ES-I3 (cell line): ENCODE measurements at regions not wholly inside any gene's neighbourhood (a gene's known extent, or its start where the extent isn't known, plus 50 kb on each side); places are given as distances from the start of the nearest gene placed in this dataset.
"Not testable (repeated sequence)": the region's sequence is repeated elsewhere in the genome, so short reads cannot be mapped to it uniquely, and the experiment has no call there.

Source experiments
- H3K36me3 ChIP-seq: 2 replicates; pipeline ENCODE4 v1.6.1; 2013; ENCODE audit warnings: mild to moderate bottlenecking, low read length, control low read depth, moderate library complexity; ENCODE audit not compliant: insufficient read depth
- H3K4me1 ChIP-seq: 2 replicates; pipeline ENCODE4 v1.6.1; 2013; ENCODE audit warnings: mild to moderate bottlenecking, control low read depth, low read length; ENCODE audit not compliant: insufficient read depth
- H3K9ac ChIP-seq: 2 replicates; pipeline ENCODE4 v1.6.1; 2013; ENCODE audit warnings: low read depth, mild to moderate bottlenecking, low read length, moderate library complexity
- H3K9me3 ChIP-seq: 2 replicates; pipeline ENCODE4 v1.6.1; 2013; ENCODE audit warnings: mild to moderate bottlenecking, low read length, moderate library complexity; ENCODE audit not compliant: control insufficient read depth, insufficient read depth

- not testable (repeated sequence) for H3K9ac ChIP-seq, H3K4me1 ChIP-seq, H3K36me3 ChIP-seq, H3K9me3 ChIP-seq
Observed at GRCh38 chr20:30891400-30891799, 366.1 kb upstream of the DEFB115 start.

- Histone ChIP-seq H3K36me3 (no peaks in the 10 kb centered on the region), H3K9ac (no peak overlapping the region), H3K9me3 (no peaks in the 10 kb centered on the region), H3K4me1 (no peaks in the 10 kb centered on the region)
Observed at GRCh38 chr20:30892541-30893345, 364.7 kb upstream of the DEFB115 start.

- not testable (repeated sequence) for H3K9ac ChIP-seq, H3K4me1 ChIP-seq
Observed at GRCh38 chr20:30893346-30894314, 363.8 kb upstream of the DEFB115 start.

DNA sequence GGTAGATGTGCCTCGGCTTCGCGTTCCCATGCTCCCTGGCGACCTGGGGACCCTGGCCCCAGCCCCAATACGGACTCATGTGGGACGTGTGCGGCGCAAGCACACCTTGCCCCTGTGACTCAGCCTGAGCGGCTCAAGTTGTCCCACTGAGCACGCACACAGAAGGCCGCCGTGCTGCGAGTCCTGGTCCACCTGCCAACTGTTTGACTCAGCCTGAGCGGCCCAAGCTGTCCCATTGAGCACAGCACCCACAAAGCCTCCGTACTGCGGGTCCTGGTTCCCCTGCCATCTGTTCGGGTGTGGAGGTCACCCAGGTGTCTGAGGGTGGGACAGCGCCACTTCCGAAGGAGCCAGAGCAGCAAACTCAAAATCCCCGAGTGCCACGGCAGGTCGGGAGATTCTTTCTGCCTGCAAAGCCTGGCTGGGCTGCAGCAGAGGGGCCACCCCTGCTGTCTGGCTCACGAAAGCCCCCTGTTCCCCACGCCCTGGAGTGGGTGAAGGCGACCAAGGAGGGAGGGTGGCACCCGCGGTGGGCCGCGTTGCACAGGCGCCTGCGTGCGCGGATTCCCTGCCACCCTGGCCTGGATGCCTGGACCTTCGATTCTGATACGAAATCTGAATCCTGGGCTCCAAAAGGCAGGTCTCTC is 362.6 kb upstream of the DEFB115 start:
- not testable (repeated sequence) for H3K9ac ChIP-seq, H3K4me1 ChIP-seq, H3K36me3 ChIP-seq, H3K9me3 ChIP-seq

More at GRCh38 chr20:30893346-30894314, 363.8 kb upstream of the DEFB115 start:
- H3K9me3 ChIP-seq, H3K36me3 ChIP-seq: not testable (repeated sequence)

DNA sequence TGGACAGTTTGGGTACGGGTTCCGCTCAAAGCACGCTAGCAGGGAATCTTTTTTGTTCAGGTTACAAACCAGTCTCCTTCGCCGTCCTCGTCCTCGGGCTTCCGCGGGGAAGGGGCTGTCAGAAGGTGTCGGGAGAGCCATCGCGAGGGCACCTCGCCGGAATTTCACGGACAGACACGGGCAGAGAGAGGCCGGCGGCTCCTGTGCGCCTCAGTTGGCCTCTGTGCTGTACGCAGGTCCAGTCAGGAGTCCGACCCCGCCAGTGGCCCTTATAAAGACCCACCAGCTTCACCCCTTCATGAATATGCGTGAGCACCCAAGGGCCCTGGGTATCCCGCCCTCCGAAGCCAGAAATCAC is 362.1 kb upstream of the DEFB115 start:
- not testable (repeated sequence) for H3K9ac ChIP-seq, H3K4me1 ChIP-seq, H3K9me3 ChIP-seq, H3K36me3 ChIP-seq

- H3K9ac ChIP-seq, H3K36me3 ChIP-seq, H3K4me1 ChIP-seq, H3K9me3 ChIP-seq: not testable (repeated sequence)
Observed at GRCh38 chr20:30899370-30900079, 357.9 kb upstream of the DEFB115 start.

DNA sequence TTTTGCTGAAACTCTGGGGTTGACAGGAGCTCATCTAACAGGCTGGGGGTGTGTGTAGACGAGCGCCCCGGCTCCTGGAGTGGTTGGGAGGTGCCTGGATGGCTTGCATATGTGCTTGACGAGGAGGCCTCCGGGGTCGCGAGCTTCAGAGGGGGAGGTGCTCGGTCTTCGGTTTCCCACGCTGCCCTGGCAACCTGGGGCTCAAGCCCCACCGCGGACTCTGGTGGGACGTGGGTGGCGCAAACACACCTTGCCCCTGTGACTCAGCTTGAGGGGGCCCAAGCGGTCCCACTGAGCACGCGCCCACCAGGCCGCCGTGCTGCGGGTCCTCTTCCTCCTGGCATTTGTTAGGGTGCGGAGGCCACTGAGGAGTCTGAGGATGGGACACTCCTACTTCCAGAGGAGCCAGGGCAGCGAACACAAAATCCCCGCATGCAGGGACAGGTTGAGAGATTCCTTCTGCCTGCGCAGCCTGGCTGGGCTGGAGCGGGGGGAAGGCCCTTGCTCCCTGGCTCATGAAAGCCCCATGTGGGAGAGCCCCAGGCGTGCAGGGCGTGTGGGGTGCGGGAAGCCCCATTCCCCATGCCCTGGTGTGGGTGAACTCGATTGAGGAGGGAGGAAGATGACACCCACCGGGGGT is 357.3 kb upstream of the DEFB115 start:
- not testable (repeated sequence) for H3K9ac ChIP-seq, H3K4me1 ChIP-seq, H3K36me3 ChIP-seq, H3K9me3 ChIP-seq

DNA sequence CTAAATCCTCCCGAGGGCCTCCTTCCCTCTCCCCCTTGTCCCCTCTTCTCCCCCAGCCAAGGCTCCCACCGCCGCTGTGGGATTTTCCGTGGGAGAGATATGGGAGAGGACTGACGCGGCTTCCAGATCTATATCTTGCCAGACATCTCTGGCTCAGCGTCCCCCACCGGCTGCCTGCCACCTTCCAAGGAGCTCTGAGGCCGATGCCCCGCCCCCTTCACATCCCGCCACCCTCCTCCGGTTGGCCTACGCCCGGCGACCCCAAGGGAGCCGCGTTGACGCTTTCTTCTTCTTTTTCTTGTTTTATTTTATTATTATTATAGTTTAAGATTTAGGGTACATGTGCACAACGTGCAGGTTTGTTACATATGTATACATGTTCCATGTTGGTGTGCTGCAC is 352.2 kb upstream of the DEFB115 start:
- H3K4me1 ChIP-seq, H3K9ac ChIP-seq, H3K36me3 ChIP-seq, H3K9me3 ChIP-seq: not testable (repeated sequence)

GRCh38 chr20:30910937-30911725 is 346.3 kb upstream of the DEFB115 start:
- Histone ChIP-seq H3K9me3 (peaks cover 4% of the 10 kb centered on the region; the same call in 1 of the 2 replicates), H3K9ac (no peak overlapping the region), H3K4me1 (peaks cover 4% of the 10 kb centered on the region; the same call in 1 of the 2 replicates), H3K36me3 (no peaks in the 10 kb centered on the region)

GRCh38 chr20:30911832-30912660 is 345.4 kb upstream of the DEFB115 start:
- H3K9ac ChIP-seq, result peak overlapping the region; percentile 53
- H3K4me1 ChIP-seq, H3K36me3 ChIP-seq, H3K9me3 ChIP-seq: not testable (repeated sequence)

DNA sequence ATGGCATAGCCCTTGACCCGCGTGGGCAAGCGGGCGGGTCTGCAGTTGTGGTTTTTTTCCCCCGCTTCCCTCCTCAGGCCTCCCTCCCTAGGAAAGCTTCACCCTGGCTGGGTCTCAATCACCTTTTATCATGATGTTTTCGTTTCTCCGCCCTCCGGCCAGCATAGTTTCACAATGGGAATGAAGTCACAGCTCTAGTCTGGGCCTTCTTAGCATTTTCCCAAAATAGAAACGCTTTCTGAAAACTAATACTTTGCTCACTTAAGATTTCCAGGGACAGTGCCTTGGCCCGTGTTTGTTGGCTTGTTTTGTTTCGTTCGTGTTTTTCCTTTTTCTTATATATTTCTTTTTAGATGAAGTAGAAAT is 344.8 kb upstream of the DEFB115 start:
- not testable (repeated sequence) for H3K4me1 ChIP-seq, H3K36me3 ChIP-seq, H3K9me3 ChIP-seq
- H3K9ac ChIP-seq, result peak overlapping the region; percentile 53; the same call in 1 of the 2 replicates

DNA sequence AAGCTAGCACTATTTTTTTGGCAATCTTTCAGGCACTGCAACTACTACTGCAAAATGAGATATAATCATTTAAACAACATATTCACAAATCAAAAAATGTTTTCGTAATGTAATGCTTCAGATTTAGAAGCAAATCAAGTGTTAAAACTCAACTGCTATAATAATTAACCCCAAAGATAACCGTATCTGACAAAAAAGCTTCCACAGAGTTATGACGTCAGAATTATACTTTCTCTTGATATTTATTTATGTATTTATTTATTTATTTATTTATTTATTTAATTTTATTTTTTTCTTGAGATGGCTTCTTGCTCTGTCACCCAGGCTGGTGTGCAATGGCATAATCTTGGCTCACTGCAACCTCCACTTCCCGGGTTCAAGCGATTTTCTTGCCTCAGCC is 341.1 kb upstream of the DEFB115 start:
- not testable (repeated sequence) for H3K4me1 ChIP-seq, H3K9ac ChIP-seq, H3K36me3 ChIP-seq, H3K9me3 ChIP-seq
